ENCODE measurements at regions not wholly inside any gene's neighbourhood (a gene's known extent, or its start where the extent isn't known, plus 50 kb on each side); places are given as distances from the start of the nearest gene placed in this dataset.
"Not testable (repeated sequence)": the region's sequence is repeated elsewhere in the genome, so short reads cannot be mapped to it uniquely, and the experiment has no call there.

GRCh38 chr14:101616202-101616601 is 54.9 kb downstream of the DIO3 start:
- no peak for DNase-seq

GRCh38 chr14:101619484-101619883 is 58.2 kb downstream of the DIO3 start:
- no peak for DNase-seq

DNA sequence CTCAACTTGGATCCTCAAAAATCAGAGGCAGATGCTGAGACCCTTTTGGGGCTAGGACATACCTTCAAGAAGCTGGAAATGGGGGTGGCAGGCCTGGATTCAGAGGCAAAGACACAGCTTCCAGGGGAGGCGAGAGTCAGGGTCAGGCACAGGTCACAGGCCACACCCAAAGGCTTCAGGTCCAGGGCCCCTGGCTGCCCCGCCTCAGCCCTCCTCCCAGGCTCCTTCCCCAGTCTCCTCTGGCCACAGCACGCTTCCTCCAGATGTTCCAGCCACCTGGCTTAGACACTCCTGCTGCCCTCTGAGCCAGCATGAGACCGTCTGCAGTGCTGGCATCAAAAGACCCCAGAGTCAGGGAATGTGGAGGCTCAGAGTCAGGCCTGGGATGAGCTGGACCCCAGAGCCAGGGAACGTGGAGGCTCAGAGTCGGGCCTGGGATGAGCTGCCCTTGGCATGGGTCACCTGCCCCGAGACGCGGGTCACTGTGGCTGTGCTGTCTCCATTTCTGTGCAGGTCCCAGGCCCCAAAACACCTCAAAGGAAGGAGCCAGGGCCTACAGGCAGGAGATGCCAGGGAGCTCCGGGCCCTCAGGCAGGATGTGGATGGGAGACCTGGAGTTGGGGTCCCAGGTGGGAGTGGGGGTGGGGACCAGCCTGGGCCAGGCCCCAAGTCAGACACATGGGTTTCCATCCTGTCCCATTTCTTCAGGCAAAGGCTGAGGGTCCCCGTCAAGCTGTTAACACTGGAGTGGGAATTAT is 58.9 kb downstream of the DIO3 start:
- no peak for DNase-seq

DNA sequence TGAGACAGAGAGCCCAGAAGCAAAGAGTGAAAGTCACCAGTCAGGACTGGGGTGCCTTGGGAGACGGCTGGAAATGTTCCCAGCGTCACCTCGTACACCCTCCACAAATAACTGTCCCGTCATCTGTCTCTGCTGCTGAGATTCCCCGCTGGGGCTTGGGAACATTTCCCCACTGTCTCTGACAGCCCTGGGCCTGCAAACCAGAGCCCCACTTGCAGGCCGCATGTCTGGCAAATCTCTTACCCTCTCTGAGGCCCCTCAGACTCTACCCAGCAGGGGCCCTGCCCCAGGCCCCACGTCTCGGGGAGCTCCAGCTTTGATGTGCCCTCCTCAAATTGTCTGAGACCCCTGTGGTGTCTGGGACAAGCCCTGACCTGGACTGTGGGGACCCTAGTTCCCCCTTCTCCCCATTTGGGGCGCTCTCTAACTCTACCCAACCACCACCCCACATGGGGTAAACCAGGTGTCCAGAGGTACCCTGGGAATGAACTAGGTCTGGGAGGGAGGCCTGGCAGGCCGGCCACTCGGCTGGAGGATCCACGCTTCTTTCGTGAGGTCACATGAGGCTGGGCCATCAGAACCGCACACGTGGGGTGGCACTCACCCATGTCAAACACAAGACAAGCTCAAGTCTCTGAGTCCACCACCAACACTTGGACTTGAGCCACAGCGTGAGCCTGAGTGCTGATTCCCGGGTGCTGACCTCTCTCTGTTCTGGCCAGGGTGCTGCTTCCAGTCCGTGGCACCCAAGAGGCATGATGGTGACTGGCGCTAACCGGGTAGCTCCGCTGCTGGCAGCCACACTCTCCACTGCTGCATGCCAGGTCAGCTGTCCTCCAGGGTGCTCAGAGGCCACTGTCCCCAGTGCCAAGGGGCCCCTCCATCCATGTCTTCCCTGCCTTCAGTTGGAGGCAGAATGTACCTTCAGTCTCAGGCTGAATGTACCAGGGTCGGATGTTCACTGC is 59.8 kb downstream of the DIO3 start:
- no peak for DNase-seq

GRCh38 chr14:101622251-101623076 is 61.2 kb downstream of the DIO3 start:
- no peak for DNase-seq

- DNase-seq = no peak
Observed at GRCh38 chr14:101623077-101623372, 61.7 kb downstream of the DIO3 start.

DNA sequence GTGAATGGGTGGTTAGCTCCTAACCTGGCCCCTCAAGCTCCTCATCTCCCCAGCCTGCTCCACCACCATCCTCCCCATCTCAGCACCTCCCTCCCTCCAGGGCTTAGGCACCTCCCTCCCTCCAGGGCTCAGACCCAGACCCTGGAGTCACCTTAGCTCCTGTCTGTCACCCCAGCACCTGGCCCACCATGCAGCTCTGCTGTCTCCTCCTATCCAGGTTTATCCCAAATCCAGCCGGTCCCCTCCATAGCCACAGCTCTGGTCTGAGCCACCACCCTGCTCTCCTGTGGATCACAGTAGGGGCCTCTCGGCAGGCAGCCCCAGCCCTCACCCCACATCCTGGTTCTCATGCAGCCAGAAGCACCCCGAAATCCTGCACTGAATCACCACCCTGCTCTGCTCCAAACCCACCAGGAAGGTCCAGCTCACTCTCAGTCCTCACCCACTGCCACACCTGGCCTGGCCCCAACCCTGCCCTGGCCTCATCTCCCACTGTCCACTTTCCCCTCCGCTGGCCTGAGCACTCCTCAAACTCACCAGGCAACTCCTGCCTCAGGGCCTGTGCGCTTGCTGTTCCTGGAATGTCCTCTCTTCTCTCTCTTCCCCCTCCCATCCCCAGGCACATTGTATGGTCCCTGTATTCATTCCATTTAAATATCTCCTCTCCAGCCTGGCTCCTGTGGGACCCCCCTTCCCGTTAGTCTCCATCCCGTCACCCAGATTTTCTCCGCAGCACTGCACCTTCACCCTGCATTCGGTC is 62.6 kb downstream of the DIO3 start:
- DNase-seq = no peak

DNA sequence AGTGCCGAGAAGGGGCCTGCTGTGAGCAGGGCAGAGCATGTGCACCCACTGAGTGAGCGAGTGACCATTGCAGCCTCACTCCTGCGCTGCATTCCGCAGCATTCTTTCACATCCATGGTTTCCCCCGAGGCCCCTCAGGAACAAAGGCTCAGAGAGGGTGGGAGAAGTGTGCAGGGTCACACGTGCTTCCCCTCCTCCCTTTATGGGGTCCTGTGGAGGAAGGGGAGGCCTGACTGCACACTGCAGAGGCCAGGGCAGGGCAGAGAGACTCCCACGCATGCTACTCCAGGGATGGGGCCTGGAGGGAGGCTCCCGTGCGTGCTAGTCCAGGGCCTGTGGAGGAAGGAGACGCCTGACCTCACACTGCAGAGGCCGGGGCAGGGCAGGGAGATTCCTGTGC is 63.2 kb downstream of the DIO3 start:
- no peak for DNase-seq

DNA sequence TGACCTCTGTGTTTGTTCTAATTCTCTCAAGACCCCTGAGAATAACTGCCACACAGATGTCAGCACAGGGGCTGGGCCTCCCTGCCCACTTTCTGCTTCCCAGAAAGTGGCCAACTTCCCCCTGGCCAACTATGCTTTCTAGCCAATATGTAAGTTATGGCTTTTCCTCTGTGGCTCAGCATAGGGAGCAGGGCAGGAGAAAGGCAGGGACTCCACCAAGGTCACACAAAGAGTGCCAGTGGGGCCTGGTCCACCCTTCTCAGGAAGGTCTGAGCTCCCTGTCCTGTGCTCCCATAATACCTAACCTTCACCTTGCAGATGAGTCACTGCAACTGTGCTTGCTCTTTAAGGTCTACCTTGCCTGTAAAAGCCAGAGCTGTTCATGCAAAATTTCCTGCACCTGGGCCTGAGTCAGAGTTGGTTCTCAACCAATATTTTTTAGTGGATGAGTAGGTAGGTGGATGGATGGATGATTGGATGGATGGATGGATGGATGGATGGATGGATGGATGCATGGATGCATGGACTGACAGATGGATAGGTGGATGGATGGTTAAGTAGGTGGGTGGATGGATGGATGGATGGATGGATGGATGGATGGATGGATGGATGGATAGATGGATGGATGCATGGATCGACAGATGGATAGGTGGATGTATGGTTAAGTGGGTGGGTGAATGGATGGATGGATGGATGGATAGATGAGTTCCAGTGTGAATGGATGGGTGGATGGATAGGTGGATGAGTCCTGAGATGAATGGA is 64.2 kb downstream of the DIO3 start:
- no peak for DNase-seq

GRCh38 chr14:101626331-101626730 is 65.0 kb downstream of the DIO3 start:
- no peak for DNase-seq

DNA sequence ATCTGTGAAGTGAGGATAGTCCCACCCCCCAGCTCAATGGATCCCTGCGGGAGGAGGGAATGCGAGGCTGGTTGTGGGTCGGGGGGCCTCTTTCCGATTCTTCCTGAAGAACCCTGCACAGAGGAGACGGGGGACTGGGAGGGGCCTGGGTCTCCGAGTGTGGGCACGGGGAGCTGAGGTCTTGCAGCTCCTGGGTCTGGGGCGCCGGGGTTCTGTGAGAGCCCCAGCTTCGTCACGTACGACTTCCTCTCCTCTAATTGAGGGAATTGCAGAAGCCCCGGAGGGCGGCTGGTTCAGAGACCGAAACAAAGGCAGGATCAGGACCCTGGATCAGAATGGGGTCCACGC is 66.6 kb downstream of the DIO3 start:
- DNase-seq = no peak

DNA sequence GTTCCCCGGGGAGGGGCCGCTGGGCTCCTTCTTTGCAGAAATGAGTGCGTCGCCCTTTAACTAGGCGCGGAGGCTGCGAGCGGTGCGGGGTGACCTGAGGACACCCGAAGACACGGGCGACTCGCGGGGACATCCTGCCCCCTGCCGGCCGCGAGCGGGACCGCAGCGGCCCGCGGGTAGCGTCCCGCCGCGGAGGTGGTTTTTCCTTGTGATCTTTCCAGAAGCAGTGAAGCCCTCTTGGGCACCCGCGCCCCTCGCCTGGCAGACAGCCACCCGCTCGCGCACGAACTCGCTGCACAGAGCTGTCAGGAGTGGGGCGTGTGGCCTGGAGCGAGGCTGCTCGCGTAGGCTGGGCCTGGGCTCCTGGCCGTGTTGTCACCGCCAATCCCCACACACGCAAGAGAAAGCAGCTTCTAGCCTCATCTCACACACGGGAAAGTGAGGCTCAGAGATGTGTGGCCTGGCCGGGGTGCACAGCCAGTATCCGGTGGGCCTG is 67.2 kb downstream of the DIO3 start:
- peak; percentile 80 for DNase-seq

DNA sequence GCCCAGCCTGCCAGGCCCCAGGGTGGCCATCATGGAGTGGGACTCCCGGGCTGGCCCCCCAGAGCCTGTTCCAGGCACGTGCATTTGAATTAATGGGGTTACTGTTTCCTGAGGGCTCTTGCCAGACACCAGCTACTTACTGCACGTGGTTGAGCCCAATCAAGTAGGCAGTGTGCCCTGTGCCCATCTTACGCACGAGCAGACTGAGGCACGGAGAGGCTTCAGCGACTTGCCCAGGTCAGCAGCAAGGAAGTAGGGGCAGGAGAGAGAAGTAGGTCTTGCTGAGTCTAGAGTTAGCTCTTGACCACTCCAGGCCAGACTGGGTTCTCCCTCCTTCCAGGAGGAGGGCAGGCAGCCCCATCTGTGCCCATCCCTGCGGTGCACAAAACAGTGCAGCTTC is 67.7 kb downstream of the DIO3 start:
- no peak for DNase-seq

- DNase-seq = no peak
Observed at GRCh38 chr14:101630056-101630965, 69.0 kb downstream of the DIO3 start.

DNA sequence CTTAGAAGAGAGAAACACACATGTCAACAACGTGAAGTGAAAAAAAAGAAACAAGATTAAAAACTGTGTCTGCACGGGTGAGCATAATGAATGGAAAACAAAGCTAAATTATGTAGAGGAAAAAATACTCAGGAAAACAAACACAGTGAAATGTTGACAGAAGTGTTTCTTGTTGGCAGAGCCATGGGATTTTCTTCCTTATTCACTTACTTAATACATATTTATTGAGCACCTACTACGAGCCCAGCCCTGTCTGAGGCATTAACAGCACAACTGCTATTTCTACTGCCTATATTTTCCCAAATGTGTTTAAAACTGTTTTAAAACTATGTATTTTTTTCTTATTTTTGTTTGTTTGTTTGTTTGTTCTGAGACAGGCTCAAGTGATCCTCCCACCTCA is 69.9 kb downstream of the DIO3 start:
- no peak for DNase-seq

- not testable (repeated sequence) for DNase-seq
Observed at GRCh38 chr14:101631970-101632369, 70.7 kb downstream of the DIO3 start.

DNA sequence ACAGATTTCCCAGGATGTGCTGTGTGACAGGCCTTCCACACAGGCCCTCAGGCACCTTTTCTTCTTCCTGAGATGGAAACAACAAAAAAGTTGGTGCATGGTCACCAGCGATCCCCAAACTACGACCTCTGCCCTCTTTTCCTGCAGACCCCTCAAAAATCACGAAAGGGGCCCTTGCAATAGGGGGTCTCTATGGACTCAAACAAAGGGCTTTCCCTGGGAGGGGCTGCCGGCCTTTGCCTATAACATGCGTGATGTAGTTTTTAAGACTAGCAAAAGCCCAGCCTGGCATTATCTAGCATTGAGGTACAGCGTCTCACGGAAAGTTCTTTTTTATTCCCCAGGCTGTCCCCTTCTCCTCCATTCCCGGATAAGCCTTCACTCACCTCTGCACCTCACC is 71.2 kb downstream of the DIO3 start:
- no peak for DNase-seq

GRCh38 chr14:101633276-101633675 is 72.0 kb downstream of the DIO3 start:
- no peak for DNase-seq

DNA sequence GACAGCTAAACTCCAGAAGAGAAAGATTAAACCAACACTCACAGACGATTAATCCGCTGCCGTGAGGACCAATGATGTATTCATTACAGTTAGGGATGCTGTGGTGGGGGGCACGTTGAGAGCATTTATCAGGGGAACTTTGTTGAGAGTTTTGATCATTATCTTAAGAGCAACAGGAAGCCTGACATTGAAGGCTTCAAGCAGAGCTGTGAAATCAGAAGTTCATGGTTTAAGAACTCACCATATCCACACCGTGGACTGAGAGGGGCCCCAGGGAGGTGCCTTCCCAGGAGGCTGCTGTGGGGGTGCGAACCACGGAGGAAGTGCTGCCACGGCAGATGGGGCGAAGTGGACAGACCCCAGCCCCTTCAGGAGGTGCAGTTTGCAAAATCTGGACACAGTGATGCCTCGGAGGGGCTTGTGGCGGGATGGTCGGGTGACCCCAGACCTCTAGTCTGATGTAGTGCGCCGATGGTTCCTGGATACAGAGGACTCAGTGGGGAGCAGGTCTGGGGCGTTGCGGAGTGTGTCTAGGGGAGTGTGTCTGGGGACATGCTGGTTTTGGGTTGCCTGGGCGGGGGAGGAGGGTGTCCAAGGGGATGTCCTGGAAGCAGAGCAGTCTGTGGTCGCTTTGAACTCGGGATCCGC is 73.0 kb downstream of the DIO3 start:
- DNase-seq = no peak

Data from hindlimb muscle (tissue), 1 donor.